HG03280 (cell line): ENCODE measurements at regions not wholly inside any gene's neighbourhood (a gene's known extent, or its start where the extent isn't known, plus 50 kb on each side); places are given as distances from the start of the nearest gene placed in this dataset.

Source experiments
- ATAC-seq: cut with Tn5 transposase; IDR thresholded peaks from one replicate; pipeline ENCODE4 v1.9.1; 2021; ENCODE audit warnings: mild to moderate bottlenecking, moderate library complexity; ENCODE audit not compliant: unreplicated experiment

GRCh38 chr20:22257912-22258311 lies 326.5 kb downstream of the FOXA2 start:
- ATAC-seq, result no peak

- ATAC-seq, result no peak
These were observed 336.2 kb downstream of the FOXA2 start for GRCh38 chr20:22248051-22248667.

- no peak for ATAC-seq
These were observed 339.2 kb downstream of the FOXA2 start for GRCh38 chr20:22245139-22245538.

DNA sequence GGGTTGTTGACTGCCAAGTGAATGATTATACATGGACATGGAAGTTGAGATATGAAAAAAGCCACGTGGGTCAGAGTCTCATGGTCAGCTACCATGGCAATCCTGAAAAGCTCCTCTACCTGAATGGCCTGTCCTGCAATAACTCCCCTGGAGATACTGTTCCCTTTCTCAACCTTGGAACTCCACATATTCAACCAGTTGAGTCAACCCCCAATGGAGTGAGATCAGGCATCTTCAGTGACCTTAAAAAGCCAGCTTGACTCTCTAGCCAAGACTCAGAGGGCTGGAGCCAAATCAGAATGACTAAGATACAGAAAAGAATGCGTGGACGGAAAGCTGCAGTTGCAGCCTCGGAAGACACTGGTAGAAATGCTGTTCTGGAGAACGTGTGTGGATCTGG lies 341.3 kb downstream of the FOXA2 start:
- no peak for ATAC-seq

DNA sequence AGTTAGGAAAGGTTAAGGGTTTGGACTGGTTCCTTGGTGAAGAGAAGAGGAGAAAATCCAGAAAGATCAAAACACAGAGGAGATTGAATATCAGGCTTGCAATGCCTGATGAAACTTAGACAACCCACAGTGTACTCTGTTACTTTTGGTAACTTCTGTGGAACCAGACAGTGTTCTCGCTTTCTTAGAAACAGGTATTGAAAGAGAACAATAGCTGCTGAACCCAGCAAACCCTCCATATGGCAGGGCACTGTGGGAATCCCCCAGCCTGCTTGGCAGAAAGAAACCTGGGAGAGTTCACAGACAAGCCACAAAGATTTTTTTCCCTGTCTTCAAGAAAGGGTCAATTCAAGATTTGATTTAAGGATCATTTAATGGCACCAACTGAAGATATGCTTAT lies 342.8 kb downstream of the FOXA2 start:
- ATAC-seq, result no peak

GRCh38 chr20:22232923-22233322 lies 351.4 kb downstream of the FOXA2 start:
- ATAC-seq, result no peak

DNA sequence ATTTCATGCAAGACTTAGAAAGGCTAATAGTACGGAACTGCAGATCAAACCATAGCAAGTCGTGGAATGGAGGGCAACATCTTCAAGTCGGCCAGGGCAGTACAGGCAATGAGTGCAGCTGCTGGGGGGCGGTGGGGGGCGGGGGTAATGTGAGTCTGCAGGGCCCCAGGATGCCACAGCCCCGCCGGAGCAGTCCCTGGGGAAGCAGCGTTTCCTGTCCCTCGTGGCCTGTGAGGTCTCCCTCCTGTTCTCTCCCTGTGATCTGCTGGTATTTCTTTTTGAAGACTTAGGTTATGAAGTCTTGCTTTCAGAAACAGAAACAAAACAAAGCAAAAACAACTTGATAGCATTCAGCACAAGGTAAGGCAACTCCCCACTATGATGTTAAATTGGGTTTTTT lies 351.9 kb downstream of the FOXA2 start:
- no peak for ATAC-seq

GRCh38 chr20:22226849-22227700 lies 357.3 kb downstream of the FOXA2 start:
- no peak for ATAC-seq

DNA sequence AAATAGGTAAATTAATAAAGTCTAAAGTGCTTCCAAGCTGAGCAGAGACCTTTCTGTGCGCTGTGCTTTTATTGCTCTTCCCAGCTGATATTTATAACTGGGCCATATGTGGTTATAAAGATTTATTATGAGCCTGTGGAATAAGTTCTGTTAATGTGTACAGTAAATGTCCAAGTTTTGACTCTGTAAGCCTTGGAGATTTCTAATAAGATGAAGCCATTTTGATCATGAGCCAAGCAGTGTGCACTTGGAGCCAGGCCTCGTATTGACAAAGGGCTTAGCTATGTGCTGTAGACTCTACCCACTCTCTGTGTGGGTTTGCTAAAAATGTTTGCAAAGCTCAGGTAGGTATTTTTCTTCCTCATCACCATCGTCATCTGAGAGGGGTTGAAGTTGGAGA lies 361.1 kb downstream of the FOXA2 start:
- no peak for ATAC-seq

DNA sequence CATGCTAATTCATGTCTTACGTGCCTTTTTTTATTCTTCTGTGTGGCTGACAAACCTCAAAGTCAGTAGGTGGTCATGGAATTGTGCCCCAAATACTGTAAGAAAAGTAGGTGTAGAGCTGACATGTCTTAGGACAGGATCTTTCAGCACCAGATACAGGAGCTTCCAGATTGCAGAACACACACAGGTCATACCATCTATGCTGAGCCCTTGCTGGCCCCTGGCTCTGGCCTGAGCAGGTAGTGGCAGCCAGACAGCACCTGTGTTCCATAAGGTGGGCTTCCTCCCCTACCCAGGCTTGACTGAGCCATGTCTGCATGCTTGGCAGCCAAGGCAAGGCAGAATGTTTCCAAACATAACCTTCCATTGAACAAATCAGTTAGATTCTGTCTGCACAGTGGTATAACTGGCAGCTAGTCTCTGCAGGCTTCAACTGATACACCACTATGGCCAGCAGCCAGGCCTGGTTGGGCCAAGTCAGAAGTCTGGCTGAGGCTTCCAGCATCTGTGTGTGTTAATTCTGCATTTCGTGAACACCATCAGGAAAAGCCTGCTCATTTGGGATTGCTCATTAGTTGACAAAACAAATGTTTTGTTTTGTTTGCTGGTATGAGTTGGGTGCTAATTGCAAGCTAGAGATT lies 366.5 kb downstream of the FOXA2 start:
- no peak for ATAC-seq

- no peak for ATAC-seq
These were observed 367.4 kb downstream of the FOXA2 start for GRCh38 chr20:22216984-22217383.

GRCh38 chr20:22214296-22214695 lies 370.1 kb downstream of the FOXA2 start:
- ATAC-seq, result no peak

DNA sequence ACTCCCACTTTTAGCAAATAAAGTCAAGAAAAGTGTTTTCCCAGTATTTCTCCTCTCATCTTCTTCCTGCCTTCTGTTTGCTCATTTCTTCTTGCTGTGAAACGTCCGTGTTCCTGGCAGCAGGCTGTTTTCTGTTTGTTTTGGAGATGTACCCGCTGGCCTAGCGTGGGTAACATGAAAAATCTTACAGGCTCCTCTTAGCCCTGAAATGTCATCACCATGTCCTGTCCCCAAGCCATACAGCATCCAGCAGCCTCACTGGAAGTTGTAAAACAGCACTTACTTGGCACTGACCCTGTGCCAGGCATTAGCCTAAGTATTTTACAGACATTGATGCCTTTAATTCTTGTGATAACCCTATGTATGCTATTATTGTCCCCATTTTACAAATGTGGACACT lies 371.1 kb downstream of the FOXA2 start:
- ATAC-seq, result no peak

GRCh38 chr20:22207280-22207679 lies 377.1 kb downstream of the FOXA2 start:
- no peak for ATAC-seq

DNA sequence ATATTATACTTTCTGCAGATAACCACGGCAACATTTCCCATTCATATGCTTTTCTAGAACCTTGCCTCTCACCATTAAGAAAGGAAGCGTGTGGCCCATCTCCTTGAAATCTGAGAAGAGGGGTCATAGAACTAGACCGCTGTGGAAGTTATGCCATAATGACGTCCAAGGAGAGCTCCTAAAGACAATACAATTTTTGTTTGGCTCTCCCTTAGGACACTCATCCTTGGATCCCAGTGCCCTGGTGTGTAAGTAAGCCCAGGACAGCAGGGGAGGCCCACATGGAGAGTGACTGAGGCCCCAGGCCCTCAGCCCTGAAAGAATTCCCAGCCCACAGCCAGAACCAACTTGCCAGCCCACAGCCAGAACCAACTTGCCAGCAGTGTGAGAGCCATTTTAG lies 379.6 kb downstream of the FOXA2 start:
- ATAC-seq, result no peak

DNA sequence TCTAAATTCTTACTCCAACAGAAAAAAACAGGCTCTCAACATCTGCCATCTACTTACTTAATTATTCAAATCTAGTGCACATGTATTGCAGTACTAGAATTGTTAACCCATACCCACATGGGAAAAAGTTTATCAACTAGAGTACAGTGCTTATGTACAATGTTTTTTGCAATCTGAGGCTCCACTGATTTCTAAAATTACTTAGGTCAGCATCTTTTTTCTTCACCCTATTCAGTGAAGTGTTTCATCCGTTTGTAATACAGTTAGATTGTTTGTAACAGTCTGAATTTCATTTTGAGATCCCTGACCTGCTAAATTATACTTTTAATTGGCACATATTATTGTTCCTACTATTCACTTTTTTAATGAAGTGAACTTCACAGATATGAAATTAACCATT lies 402.2 kb downstream of the FOXA2 start:
- no peak for ATAC-seq

GRCh38 chr20:22180244-22180643 lies 404.1 kb downstream of the FOXA2 start:
- no peak for ATAC-seq

- no peak for ATAC-seq
These were observed 424.2 kb downstream of the FOXA2 start for GRCh38 chr20:22160101-22160652.

DNA sequence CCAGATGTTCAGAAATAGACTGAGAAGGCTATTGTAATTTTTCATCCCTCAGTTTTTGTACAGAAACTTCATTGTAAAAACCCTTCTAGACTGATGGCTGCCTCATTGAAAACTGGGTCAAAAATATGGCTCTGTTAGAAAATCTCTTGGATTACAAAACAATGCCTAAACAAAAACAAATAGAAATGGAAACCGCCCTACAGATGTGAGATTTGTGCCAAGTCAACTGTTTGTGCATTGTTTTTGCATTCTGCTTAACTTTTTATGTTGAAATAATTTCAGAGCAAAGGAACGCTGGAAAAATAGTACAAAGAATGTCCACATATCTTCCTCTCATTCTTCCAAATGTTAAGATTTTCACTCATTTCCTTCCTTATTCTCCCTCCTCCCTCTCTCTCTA lies 425.1 kb downstream of the FOXA2 start:
- no peak for ATAC-seq

GRCh38 chr20:22127587-22127986 lies 422.1 kb downstream of the PAX1 start:
- no peak for ATAC-seq

DNA sequence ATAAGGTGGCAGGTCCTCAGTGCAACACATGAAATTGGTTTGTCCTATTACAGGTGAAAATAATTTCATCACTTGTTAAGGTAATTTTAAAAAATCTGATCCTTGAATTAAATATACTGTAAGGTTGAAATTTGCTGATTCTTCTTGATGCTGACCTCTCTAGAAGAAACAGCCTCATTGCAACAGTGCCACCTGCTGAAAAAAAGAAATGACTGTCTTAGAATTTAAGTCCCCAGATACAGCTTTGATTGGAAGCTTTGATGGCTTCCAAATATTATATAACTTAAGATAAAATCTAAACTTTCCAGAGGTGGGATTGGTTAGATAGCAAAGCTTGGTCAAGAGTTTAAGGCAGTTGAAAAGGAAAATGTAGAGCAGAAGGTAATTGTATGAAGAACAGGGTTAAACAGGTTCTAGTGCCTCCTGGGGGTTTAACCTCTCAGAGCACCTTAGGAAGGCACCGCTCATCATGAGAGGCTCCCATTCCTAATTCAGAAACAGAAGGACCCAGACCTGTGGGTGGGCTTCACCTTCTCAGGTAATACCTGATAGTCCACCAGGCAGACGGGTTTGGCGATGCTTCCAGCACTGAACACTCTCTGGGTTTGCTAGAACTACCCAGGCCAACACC lies 401.0 kb downstream of the PAX1 start:
- ATAC-seq, result no peak
